Posterior vena cava (tissue), 2 donors: ENCODE measurements at regions not wholly inside any gene's neighbourhood (a gene's known extent, or its start where the extent isn't known, plus 50 kb on each side); places are given as distances from the start of the nearest gene placed in this dataset.
A peak's percentile ranks its signal among the peaks of the same experiment; 100 is the strongest.
"Not testable (repeated sequence)": the region's sequence is repeated elsewhere in the genome, so short reads cannot be mapped to it uniquely, and the experiment has no call there.

ENCODE experiments used
- DNase-seq: peaks from one replicate; pipeline ENCODE4 v3.0.0-alpha.2; 2020; ENCODE audit warnings: low spot score
- intact Hi-C, 2 donors: fragments of 100-400 bp; cut with DNase I; formaldehyde crosslinking; loops; one replicate each; pipeline versions ENCODE4 v1.14.1 to v1.14.2; 2022 to 2023
- donor health status: DM: yes; HTN: yes; CAD: no.
- donor health status: DM: yes; HTN: yes; CAD: no.

DNA sequence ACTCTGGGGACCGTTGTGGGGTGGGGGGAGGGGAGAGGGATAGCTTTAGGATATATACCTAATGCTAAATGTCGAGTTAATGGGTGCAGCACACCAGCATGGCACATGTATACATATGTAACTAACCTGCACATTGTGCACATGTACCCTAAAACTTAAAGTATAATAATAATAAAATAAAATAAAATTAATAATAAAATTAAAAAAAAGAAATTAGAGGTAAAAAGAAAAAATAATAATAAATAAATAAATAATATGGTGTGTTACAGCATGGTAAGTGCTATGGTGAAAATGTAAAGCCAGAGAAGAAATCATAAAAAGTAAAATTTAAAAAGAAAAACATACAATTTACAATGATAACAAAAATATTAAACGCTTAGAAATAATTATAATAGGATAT, 552.8 kb upstream of the PBX1 start:
- intact Hi-C loops, DNase-seq: not testable (repeated sequence)

DNA sequence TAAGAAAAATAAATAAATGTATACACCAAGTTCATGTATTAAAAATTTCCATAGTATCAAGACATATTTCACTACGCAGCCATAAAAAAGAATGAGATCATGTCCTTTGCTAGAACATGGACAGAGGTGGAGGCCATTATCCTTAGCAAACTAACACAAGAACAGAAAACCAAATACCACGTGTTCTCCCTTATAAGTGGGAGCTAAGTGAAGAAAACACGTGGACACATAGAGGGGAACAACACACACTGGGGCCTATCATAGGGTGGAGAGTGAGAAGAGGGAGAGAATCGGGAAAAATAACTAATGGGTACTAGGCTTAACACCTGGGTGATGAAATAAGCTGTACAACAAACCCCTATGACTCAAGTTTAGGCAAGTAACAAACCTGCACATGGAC, 552.4 kb upstream of the PBX1 start:
- intact Hi-C loops: no loop called here
- DNase-seq: no peak

DNA sequence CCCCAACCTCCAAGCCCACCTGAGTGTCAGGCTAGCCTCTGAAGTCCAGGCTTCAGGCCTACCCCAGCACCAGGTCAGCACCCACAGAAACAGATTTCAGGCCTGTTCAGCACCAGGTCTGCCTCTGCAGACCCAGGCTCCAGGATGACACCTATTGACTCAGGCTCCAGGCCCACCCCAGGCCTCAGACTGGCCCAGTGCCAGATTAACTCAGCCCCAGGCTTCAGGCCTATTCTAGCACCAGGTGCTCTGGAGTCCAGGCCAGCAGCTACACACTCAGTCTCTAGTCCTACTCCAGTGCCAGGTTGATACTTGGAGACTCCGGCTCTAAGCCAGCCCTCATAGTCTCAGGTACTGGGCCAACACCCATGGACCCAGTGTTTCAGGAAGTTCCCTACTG, 541.7 kb upstream of the PBX1 start:
- intact Hi-C loops: no loop called here
- no peak for DNase-seq

DNA sequence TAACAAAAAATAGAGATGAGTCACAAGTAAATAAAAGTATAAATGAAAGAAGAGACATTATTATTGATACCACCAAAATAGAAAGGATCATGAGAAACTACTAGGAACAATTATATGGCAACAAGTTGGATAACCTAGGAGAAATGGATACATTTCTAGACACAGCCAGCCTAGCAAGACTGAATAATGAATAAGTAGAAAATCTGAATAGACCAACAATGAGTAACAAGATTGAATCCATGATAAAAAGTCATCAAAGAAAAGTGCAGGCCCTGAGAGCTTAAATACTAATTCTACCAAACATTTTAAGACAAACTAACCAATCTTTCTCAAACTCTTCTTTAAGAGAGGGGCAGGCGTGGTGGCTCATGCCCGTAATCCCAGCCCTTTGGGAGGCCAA, 538.6 kb upstream of the PBX1 start:
- intact Hi-C loops: no loop called here
- no peak for DNase-seq

DNA sequence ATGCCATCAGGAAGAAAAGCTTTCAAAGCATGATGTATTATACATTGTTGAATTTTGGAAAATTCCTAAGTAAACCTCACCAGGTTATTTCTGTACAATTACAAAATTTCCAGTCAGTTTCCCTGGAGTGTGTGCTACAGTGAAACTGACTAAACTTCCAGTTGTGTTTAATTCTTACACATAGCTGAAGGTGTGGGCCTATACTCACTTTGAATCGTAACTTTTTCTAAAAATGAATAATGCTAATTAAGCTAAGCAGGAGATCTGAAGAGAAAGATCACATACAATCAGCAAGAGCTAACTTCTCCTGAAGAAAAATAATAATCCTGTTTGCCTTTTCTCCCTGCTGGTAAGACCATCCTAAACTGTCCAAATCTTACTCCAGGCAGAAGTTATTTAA, 537.2 kb upstream of the PBX1 start:
- DNase-seq: no peak
- intact Hi-C loops: no loop called here

DNA sequence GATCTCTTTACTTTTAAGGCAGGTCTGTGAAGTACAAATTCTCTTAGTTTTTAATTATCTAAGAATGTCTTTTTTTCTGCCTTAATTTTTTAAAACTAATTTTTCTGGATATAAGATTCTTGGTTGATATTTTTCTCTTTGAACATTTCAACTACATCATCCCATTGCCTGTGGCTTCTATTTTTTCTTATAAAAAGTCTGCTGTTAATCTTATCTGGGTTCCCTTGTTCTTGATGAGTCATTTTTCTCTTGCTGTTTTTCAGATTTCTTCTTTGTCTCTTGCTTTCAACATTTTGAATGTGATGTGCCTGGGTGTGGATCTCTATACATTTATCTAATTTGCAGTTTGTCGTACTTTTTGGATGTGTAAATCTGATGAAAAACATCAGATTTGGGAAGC, 525.2 kb upstream of the PBX1 start:
- intact Hi-C loops: no loop called here
- DNase-seq: no peak

DNA sequence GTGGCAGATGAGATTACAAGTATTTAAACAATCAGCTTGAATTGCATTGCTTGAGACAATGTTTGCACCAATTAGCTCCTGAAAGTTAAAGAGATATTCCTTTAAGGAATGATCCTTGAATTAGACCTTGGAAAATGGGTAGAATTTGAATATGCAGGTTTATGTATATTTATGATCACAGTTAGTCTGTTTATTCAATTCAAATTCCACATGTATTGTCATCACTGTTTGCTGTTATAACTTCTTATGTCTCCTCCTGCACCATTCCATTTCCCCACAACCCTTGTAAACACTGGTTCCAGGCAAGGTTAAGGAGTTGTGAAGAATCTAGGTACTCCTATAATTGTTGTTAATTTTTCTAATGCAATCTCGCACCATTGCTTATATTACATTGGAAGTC, 518.2 kb upstream of the PBX1 start:
- no peak for DNase-seq
- intact Hi-C loops: no loop called here

DNA sequence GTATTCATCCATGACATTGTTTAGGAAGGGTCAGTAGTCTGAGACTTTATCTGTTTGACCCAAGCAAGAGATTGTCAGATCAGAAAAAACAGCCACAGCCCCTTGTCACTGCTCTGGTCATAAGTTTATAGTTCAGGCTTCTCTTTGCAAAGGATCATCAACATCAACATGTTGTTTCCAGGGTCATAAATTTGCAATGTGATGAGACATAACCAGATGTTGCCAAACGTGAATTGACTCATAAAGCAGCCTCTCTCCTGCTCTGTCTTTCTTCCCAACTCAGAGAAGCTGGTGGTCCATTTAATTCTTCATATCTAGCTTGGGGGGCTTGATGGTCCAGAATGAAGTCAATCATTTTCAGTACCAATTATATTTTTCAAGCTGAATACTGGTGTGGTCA, 507.2 kb upstream of the PBX1 start:
- intact Hi-C loops: no loop called here
- DNase-seq: no peak

DNA sequence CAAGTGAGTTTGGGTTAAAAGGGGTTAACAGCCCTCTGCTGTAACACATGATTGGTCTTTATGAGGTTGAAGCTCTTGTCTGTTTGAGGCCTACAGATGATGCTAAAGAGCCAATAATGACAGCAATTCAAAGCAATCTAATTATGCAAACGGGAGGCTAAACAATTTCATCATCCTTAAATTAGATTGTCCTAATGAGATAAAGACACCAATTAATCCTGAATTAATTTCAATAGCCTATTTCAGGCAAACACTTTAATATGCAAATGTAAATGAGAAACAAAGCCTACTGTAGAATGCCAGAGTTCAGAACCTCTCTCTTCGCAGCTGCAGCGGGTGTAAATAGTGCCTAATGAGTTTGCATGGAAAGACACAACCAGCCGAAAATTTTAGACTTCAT, 504.7 kb upstream of the PBX1 start:
- intact Hi-C loops: no loop called here
- no peak for DNase-seq

DNA sequence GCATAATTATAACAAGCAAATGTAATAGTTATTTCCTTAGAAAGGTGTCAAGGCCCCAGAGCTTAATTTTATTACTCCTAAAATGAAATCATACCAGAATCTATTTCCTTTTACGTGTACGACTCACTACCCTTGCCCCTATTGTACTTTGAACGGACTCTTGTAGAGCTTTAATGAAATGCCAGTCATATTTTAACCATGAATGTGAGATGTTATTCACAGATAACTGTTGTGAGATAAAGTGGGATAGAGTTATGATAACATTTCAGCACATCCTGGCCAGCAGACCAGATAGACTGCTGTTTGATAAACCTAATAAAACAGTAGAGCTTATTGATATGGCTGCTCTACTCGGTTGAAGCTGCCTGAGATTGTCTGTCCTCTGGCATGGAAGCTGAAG, 500.8 kb upstream of the PBX1 start:
- DNase-seq: no peak
- intact Hi-C loops: no loop called here

DNA sequence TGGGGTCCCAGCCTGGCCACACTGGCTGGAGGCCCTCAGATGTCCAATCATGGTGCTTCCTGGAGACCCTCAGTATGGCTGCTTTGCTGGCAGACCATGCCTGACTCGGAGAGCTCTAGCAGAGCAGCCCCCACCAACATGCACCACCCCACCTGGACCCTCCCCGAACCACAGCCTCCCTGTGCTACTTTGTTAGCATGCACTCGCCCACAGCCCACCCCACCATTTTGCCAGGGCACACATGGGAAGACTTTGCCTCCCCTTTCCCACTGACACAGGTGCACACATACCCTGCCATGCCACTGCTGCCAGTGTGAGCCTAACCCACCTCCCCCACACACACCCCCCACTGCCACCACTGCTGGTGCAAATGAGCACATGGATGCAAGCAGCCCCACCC, 497.5 kb upstream of the PBX1 start:
- intact Hi-C loops: no loop called here

DNA sequence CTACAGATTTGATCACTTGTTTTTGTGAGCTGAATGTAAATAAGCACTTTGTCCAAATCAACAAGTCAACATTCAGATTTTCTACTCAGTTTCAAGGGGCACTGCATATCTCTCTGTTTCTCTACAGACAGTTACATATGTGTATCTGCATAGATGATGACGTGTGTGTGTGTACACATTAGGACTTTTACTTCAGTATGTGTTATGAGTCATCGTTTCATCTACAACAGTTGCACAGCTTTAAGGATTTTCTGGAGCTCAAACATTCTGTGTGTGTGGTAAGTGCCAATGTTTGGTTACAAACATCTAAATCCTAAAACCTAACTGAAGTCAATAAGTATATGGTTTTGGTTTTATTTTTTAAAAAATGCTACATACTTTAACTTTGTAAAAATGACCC, 494.5 kb upstream of the PBX1 start:
- intact Hi-C loops: no loop called here
- no peak for DNase-seq

More for the DNA sequence above, 497.5 kb upstream of the PBX1 start:
- peak; percentile 68 for DNase-seq

DNA sequence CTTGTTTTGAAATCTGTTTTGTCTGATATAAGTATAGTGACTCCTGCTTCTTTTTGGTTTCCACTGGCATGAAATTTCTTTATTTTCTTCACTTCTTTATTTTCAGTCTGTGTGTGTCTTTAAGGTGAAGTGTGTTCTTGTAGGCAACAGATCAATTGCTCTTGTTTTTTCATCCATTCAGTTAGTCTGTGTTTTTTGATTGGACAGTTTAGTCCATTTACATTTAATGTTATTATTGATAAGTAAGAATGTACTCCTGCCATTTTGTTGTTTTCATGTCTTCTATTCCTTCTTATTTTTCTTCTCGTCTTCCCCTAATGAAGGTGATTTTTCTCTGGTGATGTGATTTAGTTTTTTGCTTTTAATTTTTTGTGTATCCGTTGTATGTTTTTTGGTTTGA, 487.7 kb upstream of the PBX1 start:
- no peak for DNase-seq
- intact Hi-C loops: no loop called here

DNA sequence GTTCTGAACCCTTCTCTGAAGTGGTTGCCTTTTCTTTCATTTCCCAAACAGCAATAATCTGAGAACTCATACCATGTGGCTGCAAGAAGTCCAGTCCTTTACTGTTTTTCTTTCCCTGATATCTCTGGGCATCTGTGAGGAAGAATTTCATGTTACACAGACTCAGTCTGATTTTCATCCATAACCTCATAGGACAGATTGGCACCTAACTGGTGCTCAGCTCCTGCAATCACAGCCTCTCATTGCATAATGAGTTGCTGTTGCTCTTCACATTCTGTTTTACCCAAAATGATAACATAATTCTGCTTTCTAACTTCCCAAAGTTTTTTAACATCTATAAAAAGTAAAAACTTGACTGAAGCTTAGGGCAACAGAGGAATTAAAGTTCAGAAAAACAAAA, 472.2 kb upstream of the PBX1 start:
- intact Hi-C loops: no loop called here

DNA sequence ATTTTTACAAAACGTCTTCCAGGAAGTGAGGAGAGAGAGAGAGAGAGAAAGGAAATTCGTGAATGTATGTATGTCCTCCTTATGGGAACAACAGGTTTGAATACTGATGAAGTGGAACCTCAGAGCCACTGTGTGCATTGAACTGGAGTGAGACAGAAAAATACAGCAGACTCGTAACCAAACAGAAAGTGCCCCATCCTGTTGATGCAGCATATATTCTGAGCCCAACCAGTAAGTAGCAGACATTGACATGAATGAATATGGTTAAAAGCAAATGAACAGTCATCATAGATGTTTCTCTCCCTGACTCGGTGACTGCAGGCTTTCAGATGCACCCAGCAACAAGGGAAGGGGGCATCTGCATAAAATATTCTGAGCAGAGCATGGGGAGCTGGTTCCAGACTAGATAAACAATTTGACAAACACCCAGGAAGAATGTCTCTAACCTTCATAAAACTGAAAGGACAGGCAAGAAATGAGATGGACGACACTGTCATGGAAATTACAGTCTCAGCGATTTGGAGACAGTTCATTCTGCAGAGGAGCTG, 471.0 kb upstream of the PBX1 start:
- intact Hi-C loops: no loop called here
- no peak for DNase-seq

More for the DNA sequence above, 472.2 kb upstream of the PBX1 start:
- no peak for DNase-seq

DNA sequence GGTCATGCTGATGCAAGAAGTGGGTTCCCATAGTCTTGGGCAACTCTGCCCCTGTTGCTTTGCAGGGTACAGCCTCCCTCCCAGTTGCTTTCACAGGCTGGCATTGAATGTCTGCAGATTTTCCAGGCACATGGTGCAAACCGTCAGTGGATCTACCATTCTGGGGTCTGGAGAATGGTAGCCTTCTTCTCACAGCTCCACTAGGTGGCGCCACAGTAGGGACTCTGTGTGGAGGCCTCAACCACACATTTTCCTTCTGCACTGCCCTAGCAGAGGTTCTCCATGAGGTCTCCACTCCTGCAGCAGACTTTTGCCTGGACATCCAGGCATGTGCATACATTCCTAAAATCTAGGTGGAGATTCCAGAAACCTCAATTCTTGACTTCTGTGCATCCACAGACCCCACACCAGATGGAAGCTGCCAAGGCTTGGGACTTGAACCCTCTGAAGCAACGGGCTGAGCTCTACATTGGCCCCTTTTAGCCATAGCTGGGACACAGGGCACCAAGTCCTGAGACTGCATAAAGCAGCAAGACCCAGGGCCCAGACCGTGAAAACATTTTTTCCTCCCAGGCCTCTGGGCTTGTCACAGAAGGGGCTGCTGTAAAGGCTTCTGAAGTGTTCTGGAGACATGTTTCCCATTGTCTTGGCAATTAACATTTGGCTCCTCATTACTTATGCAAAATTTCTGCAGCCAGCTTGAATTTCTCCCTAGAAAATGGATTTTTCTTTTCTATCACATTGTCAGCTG, 466.2 kb upstream of the PBX1 start:
- intact Hi-C loops: no loop called here
- no peak for DNase-seq

DNA sequence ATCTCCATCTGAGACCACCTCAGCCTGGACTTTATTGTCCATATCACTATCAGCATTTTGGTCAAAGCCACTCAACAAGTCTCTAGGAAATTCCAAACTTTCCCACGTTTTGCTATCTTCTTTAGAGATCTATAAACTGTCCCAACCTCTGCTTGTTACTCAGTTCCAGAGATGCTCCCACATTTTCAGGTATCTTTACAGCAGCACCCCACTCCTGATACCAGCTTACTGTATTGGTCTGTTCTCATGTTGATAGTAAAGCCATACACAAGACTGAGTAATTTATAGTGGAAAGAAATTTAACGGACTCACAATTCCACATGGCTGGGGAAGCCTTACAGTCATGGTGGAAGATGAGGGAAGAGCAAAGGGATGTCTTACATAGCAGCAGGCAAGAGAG, 465.4 kb upstream of the PBX1 start:
- no peak for DNase-seq
- intact Hi-C loops: no loop called here

DNA sequence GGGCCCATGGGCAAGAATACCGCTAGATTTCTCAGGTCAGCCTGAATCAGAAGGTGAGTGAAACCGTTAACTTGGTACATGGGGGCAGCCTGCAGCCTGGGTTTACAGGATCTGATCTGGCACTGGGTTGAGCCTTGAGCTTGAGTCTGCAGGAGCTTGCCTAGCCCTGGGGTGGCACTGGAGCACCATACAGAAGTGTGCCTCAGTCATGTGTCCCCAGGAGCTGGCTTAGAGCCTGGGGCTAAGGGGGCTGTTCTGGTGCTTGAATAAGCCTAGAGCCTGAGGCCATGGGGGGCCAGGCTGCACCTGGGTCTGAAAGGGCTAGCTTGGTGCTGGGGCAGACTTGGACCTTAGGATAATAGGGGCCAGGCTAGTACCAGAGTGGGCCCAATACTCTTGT, 457.2 kb upstream of the PBX1 start:
- intact Hi-C loops: no loop called here
- no peak for DNase-seq

DNA sequence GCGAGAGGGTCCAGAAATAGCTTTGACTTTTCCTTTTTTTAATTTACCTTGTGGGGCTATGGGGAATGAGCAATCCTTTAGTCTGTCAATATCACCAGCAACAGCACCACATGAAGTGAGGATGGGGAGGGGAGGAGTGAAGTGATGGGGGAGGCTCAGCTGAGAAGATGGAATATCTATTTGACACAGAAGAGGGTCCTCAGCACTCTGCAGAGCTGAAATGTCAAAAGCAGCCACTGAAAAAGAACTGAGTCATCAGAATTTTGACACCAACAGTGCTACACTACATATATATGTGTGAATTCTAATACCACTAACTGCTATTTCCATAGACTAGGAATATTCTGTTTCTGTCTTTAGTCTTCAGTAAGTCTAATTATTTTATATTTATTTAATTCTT, 427.0 kb upstream of the PBX1 start:
- no peak for DNase-seq
- intact Hi-C loops: no loop called here

DNA sequence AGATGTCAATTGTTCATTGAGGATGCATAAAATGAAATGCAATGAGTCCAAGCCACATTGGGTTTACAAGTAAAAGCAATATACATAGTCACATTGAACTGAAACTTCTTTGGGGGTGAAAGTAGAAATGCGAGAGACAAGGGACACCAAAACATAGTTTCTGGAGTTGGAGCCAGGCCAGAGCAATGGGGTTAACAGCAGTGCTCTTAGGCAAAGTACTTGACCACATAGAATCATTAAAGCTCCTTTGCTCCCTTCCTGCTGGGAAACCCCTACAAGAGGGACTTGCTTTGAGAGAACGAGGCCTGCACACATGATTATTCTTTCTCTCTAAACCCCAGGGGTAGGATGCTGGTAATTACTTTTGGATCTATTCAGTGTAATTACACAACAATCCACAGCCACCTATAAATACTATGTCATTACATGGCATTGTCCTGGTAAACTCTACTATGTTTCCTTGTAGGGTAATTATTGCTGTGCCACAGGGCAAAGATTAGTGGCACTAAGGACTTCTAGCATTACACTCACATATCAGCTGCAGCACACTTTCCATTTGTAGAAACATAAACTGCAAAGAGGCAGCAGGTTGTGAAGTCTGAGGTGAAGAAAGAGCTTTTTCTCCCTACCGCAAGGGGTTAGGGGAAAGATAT, 421.6 kb upstream of the PBX1 start:
- intact Hi-C loops: no loop called here
- no peak for DNase-seq

DNA sequence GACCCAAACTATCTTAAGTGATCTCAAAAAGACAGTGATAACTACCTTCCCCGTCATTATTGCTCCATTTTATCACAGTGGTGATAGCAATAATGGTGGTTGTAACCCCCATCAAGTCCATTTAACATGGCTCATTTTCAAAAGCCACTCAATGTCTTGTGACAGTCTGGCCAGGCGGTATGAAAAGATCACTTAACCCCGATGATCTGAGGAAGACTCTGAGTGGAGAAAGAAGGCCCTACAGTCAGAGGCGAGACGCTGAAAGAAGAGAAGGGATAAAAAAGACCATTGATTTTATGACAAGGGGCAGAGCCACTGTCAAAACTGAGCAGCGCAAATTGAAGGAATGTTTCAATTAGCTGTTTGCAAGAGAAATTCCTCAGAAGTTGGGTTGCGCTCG, 417.2 kb upstream of the PBX1 start:
- intact Hi-C loops: no loop called here
- no peak for DNase-seq
